Right lobe of liver (tissue), 4 donors: ENCODE measurements at regions not wholly inside any gene's neighbourhood (a gene's known extent, or its start where the extent isn't known, plus 50 kb on each side); places are given as distances from the start of the nearest gene placed in this dataset.

Experiments
- CTCF ChIP-seq, 4 donors: fragments of 200-600 bp in 3 of 4; fragments of 450-650 bp in 1 of 4; IDR thresholded peaks; one replicate each; pipeline versions ENCODE4 v1.5.1 to v1.8.0; 2016 to 2022; ENCODE audit warnings: antibody characterized with exemption in 4 of 4, mild to moderate bottlenecking in 2 of 4
- POLR2A ChIP-seq: fragments of 450-650 bp; IDR thresholded peaks from one replicate; pipeline ENCODE4 v1.6.1; 2017; ENCODE audit warnings: antibody characterized with exemption, mild to moderate bottlenecking
- donor health status: DM: no; HTN: no; CAD: no.
- donor health status: DM: no; HTN: no; CAD: no.
- donor health status: DM: no; HTN: yes; CAD: no.

GRCh38 chrX:17226736-17227135 lies 148.3 kb upstream of the NHS start:
- TF ChIP-seq CTCF (IDR thresholded peaks at IDR 0.05) (no peak), POLR2A (no peak)
